ENCODE measurements at regions not wholly inside any gene's neighbourhood (a gene's known extent, or its start where the extent isn't known, plus 50 kb on each side); places are given as distances from the start of the nearest gene placed in this dataset.

DNA sequence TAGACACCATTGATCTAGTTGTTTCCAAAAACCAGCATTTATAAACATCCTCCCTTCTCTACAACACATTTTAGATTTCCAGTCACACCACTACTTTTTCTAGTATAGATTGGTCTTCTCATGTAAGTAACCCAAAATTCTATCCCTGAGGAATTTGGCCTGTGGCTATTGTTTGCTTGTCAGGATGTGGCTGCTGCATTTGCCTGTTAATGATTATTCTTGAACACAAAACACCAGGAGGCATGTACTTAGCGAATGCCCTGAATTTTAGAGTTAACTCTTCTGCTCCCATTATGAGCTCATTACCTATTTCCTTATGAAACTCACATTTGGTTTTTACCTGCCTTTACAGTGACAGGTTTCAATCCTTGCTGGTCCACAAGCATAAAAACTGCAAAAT lies 102.0 kb upstream of the FSTL5 start:
- TF ChIP-seq, protein P1, sequence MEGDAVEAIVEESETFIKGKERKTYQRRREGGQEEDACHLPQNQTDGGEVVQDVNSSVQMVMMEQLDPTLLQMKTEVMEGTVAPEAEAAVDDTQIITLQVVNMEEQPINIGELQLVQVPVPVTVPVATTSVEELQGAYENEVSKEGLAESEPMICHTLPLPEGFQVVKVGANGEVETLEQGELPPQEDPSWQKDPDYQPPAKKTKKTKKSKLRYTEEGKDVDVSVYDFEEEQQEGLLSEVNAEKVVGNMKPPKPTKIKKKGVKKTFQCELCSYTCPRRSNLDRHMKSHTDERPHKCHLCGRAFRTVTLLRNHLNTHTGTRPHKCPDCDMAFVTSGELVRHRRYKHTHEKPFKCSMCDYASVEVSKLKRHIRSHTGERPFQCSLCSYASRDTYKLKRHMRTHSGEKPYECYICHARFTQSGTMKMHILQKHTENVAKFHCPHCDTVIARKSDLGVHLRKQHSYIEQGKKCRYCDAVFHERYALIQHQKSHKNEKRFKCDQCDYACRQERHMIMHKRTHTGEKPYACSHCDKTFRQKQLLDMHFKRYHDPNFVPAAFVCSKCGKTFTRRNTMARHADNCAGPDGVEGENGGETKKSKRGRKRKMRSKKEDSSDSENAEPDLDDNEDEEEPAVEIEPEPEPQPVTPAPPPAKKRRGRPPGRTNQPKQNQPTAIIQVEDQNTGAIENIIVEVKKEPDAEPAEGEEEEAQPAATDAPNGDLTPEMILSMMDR (conservative IDR thresholded peaks at IDR 0.05) = no peak
- TF ChIP-seq ZFX (IDR thresholded peaks at IDR 0.05) = no peak
